Activated T-helper 2 cell treated with anti-CD3 and anti-CD28 coated beads, Interferon-gamma antibody, Interleukin-2, Interleukin-4, amounts not matched to agents 10 μg/mL and 5 μg/mL and 100 μg/mL, durations not matched to agents 14 hours and 24 hours and 36 hours (primary cell): ENCODE measurements at regions not wholly inside any gene's neighbourhood (a gene's known extent, or its start where the extent isn't known, plus 50 kb on each side); places are given as distances from the start of the nearest gene placed in this dataset.

ENCODE experiments used
- DNase-seq: peaks from one replicate; pipeline ENCODE4 v3.0.0; 2021; ENCODE audit warnings: low spot score
- H3K27ac Mint-ChIP-seq: one replicate; pipeline ENCODE4 v1.8.0; 2021; ENCODE audit warnings: mixed read lengths
- H3K27me3 Mint-ChIP-seq: one replicate; pipeline ENCODE4 v1.8.0; 2021; ENCODE audit warnings: low read depth, mixed read lengths
- H3K36me3 Mint-ChIP-seq: one replicate; pipeline ENCODE4 v1.8.0; 2021; ENCODE audit warnings: low read depth, mixed read lengths
- H3K4me1 Mint-ChIP-seq: one replicate; pipeline ENCODE4 v1.8.0; 2021; ENCODE audit warnings: low read depth, mixed read lengths
- H3K4me3 Mint-ChIP-seq: one replicate; pipeline ENCODE4 v1.8.0; 2021; ENCODE audit warnings: low read depth, mild to moderate bottlenecking, moderate library complexity, mixed read lengths
- H3K9me3 Mint-ChIP-seq: one replicate; pipeline ENCODE4 v1.8.0; 2021; ENCODE audit warnings: mixed read lengths
- intact Hi-C: fragments of 100-400 bp; cut with micrococcal nuclease; formaldehyde crosslinking; loops from one replicate; pipeline ENCODE4 v1.15.1; 2023

DNA sequence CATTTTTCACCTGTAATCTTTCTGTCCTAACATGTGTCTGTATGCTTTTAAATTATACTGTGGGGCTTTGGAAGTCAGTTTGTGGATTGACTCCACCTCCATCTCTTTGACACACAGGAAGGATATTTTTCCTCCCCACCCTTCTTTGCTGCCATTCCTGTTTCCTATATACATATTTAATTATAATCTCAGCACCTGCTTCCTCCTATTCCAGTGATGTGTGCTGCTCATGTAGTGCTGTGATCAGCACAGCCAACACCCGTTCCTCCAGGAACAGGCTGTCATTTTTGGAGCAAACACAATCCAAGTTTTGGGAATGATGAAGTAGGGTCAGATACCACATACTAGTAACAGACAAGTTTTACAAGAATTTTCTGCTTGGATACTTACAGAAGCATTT lies 135.0 kb upstream of the PRPS1L1 start:
- intact Hi-C loops = no loop called here
- Mint-ChIP-seq H3K9me3 (no peaks in the 10 kb centered on the region), H3K36me3 (no peaks in the 10 kb centered on the region), H3K27me3 (no peaks in the 10 kb centered on the region), H3K4me1 (no peaks in the 10 kb centered on the region), H3K4me3 (no peak overlapping the region), H3K27ac (no peak overlapping the region)
- DNase-seq = no peak

DNA sequence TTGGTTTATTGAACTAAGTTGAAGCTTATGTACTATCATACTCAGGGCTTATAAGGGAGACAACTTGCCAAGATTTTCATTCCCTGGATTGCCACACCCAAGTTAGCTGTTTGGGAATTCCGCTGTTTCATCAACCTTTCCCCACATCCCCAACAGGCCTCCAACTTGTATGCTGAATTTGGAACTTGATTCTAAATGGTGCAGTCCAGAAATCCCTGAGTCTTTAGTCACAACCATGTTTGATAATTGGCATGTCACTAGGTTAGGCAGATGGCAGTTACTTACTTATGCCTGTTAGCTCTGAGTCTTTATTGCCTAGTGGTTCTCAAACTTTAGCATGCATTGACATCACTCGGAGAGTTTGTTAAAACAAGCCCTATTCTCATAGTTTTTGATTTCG lies 135.4 kb upstream of the PRPS1L1 start:
- no peaks in the 10 kb centered on the region for H3K9me3 Mint-ChIP-seq
- H3K36me3 Mint-ChIP-seq = no peaks in the 10 kb centered on the region
- no peak for DNase-seq
- no peak overlapping the region for H3K4me3 Mint-ChIP-seq
- H3K27me3 Mint-ChIP-seq = no peaks in the 10 kb centered on the region
- no peaks in the 10 kb centered on the region for H3K4me1 Mint-ChIP-seq
- no peak overlapping the region for H3K27ac Mint-ChIP-seq
- intact Hi-C loops = no loop called here

DNA sequence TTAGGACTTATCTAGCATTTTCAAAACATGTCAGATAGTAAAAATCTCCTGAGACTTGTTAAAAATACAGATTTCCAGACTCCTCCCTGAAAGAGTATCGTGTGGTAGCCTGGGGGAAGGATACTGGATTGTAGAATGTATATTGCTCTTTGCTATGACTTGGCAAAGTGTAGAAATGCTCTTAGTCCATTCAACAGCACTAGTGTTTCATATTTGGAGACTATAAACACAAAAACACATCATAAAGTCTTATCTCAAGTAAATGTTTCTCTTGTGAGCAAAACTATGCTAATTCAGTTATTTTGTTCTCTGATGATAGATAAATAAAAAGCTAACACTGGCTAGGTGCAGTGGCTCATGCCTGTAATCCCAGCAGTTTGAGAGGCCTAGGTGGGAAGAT lies 137.5 kb upstream of the PRPS1L1 start:
- Mint-ChIP-seq H3K27ac (no peak overlapping the region), H3K9me3 (no peaks in the 10 kb centered on the region), H3K4me1 (no peaks in the 10 kb centered on the region), H3K36me3 (no peaks in the 10 kb centered on the region), H3K4me3 (no peak overlapping the region), H3K27me3 (no peaks in the 10 kb centered on the region)
- no peak for DNase-seq
- intact Hi-C loops = no loop called here

DNA sequence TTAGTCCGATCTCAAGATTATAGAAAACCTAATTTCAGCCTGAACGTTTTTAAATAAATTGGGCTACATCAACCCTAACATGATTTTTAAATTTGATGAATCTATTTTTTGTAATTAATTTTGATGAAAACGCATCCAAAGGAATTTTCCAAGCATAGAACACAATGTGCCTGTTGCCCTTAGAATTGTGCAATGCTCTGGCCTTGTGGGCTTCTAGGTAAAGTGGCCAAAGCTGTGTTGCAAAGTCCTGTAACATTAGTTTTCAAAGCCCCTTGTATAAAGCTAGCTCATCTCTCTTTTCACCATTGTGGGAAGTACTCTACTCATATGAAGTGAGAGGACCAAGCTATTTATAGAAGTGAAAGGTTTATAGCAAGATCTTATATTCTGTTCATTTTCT lies 138.4 kb upstream of the PRPS1L1 start:
- no peaks in the 10 kb centered on the region for H3K27me3 Mint-ChIP-seq
- no peak overlapping the region for H3K4me3 Mint-ChIP-seq
- no peaks in the 10 kb centered on the region for H3K9me3 Mint-ChIP-seq
- intact Hi-C loops = no loop called here
- no peaks in the 10 kb centered on the region for H3K4me1 Mint-ChIP-seq
- H3K36me3 Mint-ChIP-seq = no peaks in the 10 kb centered on the region
- no peak for DNase-seq
- H3K27ac Mint-ChIP-seq = no peak overlapping the region

DNA sequence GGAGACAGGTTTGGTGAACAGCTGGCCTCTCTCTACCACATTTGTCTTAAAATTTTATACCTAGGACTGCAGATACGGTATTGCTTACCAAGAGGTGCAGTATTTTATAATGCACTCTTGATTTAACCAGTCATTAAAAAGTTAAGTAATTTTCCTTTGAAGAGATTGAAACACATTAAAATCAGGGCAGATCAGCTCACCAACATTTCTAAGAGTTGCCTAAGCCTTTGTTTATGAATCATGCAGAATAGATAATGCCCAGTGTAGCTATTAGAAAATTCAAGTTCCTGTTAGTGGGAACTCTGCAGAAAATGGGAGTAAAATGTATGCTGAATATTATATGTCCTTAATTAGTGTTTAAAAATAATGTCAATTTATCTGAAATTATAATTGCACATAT lies 140.2 kb upstream of the PRPS1L1 start:
- Mint-ChIP-seq H3K9me3 (no peaks in the 10 kb centered on the region), H3K36me3 (no peaks in the 10 kb centered on the region), H3K27me3 (peaks cover 5% of the 10 kb centered on the region), H3K4me3 (no peak overlapping the region), H3K27ac (no peak overlapping the region), H3K4me1 (no peaks in the 10 kb centered on the region)
- no peak for DNase-seq
- intact Hi-C loops = no loop called here

DNA sequence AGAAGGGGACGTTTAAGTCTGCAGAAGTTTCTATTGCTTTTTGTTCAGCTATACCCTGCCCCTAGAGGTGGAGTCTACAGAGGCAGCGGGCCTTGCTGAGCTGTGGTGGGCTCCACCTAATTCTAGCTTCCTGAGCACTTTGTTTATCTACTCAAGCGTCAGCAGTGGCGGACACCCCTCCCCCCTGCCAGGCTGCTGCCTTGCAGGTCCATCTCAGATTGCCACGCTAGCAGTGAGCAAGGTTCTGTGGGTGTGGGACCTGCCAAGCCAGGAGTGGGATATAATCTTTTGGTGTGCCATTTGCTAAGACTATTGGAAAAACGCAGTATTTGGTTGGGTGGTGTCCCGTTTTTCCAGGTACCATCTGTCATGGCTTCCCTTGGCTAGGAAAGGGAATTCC lies 147.3 kb upstream of the PRPS1L1 start:
- no peaks in the 10 kb centered on the region for H3K36me3 Mint-ChIP-seq
- DNase-seq = no peak
- H3K27me3 Mint-ChIP-seq = peaks cover 6% of the 10 kb centered on the region
- no peak overlapping the region for H3K27ac Mint-ChIP-seq
- H3K4me3 Mint-ChIP-seq = no peak overlapping the region
- H3K4me1 Mint-ChIP-seq = peaks cover 11% of the 10 kb centered on the region
- intact Hi-C loops = loop anchor here (5.0 to 10.0 kb wide), 2 partner anchors 240 to 913 kb away; no protein-coding TSS in a partner anchor
- H3K9me3 Mint-ChIP-seq = no peaks in the 10 kb centered on the region

DNA sequence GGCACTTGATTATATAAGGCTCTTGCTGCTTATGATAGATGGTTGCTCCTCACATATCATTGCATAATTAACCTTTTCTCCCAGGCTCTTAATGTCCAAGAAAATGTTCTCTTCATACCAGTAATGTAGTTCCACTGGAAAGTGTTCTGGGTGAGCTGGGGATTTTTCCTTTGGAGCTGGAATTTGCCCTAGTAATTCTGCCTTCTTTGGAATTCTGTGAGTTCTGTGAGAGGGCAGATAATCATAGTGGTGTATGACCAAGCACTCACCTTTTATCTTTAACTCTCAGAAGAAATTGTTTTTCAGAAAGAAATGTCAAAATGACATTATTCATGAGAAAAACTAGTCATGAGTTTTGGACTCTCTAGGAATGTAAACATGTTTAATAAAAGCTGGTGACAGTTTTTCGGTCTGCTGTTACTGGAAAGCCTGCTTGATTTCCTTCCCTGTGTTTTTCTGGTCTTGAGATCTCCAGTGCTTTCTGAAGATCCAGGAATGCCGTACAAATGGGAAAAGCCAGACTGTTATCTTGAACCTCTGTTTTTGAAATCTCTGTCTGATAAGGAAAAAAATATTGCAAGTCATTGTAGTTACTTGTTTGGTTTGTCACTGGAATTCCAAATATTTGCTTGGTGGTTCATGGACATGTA lies 148.3 kb upstream of the PRPS1L1 start:
- Mint-ChIP-seq H3K9me3 (no peaks in the 10 kb centered on the region), H3K36me3 (no peaks in the 10 kb centered on the region), H3K4me3 (no peak overlapping the region), H3K4me1 (peaks cover 16% of the 10 kb centered on the region), H3K27ac (no peak overlapping the region), H3K27me3 (peaks cover 7% of the 10 kb centered on the region)
- DNase-seq = no peak
- intact Hi-C loops = loop anchor here (5.0 to 10.0 kb wide), 2 partner anchors 241 to 914 kb away; no protein-coding TSS in a partner anchor

DNA sequence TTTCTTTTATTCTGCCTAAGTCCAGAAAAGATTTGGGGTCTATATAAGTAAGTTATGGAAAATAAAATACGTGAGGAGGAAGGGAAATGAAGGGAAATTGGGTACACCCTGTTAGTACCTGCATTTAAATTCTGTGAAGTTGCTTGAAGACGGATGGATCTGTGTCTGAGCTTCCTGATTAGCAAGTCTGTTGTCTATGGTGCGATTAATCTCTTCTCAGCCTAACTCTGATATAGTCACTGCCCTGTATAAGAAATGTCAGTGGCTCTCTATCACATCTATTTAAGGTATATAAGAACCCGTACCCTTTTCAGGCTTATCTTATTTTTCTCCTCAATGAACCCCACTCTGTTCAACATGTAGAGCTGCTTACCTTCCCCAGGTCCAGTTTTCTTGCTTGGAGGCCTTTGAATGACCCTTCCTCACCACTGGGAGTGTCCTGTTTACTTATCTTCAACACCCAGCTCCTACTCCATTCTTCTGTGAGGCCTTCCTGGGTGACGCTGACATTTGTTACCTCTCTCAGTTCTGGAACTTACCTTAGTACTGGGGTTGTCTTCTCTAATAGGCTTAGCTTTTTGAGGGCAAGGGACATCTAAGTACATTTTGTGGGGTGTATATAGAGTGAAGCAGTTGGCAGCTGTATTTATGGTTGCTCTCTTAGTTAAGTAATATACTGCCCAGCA lies 149.6 kb upstream of the PRPS1L1 start:
- H3K9me3 Mint-ChIP-seq = no peaks in the 10 kb centered on the region
- H3K4me1 Mint-ChIP-seq = peaks cover 17% of the 10 kb centered on the region
- H3K27ac Mint-ChIP-seq = no peak overlapping the region
- no peak overlapping the region for H3K4me3 Mint-ChIP-seq
- no peak for DNase-seq
- no peaks in the 10 kb centered on the region for H3K36me3 Mint-ChIP-seq
- H3K27me3 Mint-ChIP-seq = peaks cover 10% of the 10 kb centered on the region
- intact Hi-C loops = loop anchor here (5.0 to 10.0 kb wide), 2 partner anchors 242 to 915 kb away; no protein-coding TSS in a partner anchor

DNA sequence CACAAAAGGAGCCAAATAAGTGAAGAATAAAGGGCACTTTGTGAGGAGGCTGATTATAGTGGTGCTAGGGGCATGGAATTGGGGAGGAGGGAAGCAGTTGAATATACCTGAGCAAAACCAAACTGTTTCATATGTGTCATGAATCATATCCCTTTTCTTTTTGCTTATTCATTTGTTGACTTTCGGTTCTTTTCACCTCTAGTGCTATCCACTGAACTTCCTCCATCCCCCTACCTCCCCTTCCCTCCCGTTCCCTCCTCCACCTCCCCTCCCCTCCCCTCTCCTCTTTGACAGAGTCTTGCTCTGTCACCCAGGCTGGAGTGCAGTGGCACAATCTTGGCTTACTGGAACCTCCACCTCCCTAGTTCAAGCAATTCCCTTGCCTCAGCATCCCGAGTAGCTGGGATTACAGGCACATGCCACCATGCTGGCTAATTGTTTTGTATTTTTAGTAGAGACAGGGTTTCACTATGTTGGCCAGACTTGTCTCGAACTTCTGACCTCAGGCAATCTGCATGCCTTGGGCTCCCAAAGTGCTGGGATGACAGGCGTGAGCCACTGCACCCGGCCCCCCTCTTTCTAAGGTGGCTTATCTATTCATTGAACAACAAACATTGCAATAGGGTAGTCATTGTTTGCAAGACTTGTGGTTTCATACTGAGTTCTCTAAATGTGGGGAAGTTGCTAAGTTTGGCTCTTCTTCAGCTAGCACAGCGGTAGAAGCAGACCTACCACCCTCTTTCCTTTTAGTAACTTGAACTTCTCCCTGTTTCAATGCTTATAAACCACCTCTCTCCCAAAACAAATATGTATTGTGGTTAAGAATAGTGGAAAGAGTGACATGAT lies 150.4 kb upstream of the PRPS1L1 start:
- intact Hi-C loops = loop anchor here (5.0 to 10.0 kb wide), 2 partner anchors 243 to 916 kb away; no protein-coding TSS in a partner anchor
- H3K36me3 Mint-ChIP-seq = no peaks in the 10 kb centered on the region
- DNase-seq = peak; percentile 10
- no peaks in the 10 kb centered on the region for H3K9me3 Mint-ChIP-seq
- peaks cover 17% of the 10 kb centered on the region for H3K4me1 Mint-ChIP-seq
- H3K27ac Mint-ChIP-seq = no peak overlapping the region
- peak overlapping the region; percentile 13 for H3K4me3 Mint-ChIP-seq
- H3K27me3 Mint-ChIP-seq = peaks cover 8% of the 10 kb centered on the region

DNA sequence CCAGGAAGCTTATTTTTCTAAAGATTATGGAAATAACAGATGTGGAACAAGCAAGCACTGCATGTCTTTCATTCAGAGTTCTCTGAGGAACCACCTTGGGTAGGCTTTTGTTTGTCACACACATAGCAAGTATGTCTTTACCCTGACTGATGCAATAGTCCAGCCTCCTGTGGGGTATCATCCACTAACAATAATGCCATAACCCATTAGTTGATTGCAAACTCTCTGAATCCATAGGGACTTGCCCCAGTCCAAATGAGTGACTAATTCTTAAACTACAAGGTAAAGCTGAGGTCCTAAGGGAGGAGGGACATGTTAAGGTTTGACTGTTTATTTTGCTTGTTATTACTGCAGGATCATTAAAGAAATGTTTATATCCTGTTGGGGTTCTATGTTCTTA lies 151.4 kb upstream of the PRPS1L1 start:
- H3K36me3 Mint-ChIP-seq = no peaks in the 10 kb centered on the region
- no peak for DNase-seq
- intact Hi-C loops = loop anchor here (5.0 to 10.0 kb wide), 2 partner anchors 244 to 917 kb away; no protein-coding TSS in a partner anchor
- H3K9me3 Mint-ChIP-seq = no peaks in the 10 kb centered on the region
- peaks cover 8% of the 10 kb centered on the region for H3K27me3 Mint-ChIP-seq
- peaks cover 17% of the 10 kb centered on the region for H3K4me1 Mint-ChIP-seq
- no peak overlapping the region for H3K4me3 Mint-ChIP-seq
- H3K27ac Mint-ChIP-seq = no peak overlapping the region

DNA sequence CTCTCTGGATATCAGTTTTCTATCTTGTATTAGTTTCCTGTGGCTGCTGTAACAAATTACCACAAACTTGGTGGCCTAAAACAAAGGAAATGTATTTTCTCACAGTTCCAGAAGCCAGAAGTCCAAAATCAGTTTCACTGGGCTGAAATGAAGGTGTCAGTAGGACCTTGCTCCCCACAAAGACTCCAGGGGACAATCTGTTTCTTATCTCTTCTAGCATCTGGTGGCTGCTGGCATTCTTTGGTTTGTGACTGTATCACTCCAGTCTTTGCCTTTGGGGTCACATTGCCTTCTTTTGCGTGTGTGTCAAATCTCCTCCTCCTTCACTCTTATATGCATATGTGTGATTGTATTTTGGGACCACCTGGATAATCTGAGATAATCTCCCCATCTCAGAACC lies 153.0 kb upstream of the PRPS1L1 start:
- Mint-ChIP-seq H3K9me3 (no peaks in the 10 kb centered on the region), H3K27me3 (peaks cover 8% of the 10 kb centered on the region)

DNA sequence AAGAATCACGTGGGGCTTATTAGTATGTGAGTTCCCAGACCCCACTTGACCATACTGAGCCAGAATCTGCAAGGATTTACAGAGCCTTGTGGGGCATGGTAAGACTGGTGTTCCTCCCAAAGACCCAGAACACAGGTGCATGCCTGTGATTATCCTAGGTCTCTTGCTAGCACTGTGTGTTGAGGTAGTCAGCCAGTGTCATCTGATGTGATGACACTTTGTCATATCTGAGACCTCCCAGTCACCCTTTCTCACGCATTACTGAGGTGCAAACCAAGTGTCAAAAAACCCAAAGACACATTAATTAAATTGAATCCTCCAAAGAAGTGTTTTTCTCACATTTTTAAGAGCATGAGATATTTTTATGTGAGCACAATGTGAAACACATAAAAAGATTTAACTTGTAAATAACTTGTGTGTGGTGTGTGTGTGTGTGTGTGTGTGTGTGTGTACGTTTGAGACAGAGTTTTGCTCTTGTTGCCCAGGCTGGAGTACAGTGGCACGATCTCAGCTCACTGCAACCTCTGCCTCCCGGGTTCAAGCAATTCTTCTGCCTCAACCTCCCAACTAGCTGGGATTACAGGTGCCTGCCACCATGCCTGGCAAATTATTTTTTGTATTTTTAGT lies 162.0 kb upstream of the PRPS1L1 start:
- intact Hi-C loops = no loop called here
- Mint-ChIP-seq H3K36me3 (no peaks in the 10 kb centered on the region), H3K9me3 (no peaks in the 10 kb centered on the region), H3K27ac (no peak overlapping the region), H3K4me3 (no peak overlapping the region), H3K4me1 (no peaks in the 10 kb centered on the region), H3K27me3 (no peaks in the 10 kb centered on the region)
- DNase-seq = no peak

More for the DNA sequence above, 153.0 kb upstream of the PRPS1L1 start:
- Mint-ChIP-seq H3K36me3 (no peaks in the 10 kb centered on the region), H3K4me3 (no peak overlapping the region), H3K4me1 (peaks cover 17% of the 10 kb centered on the region), H3K27ac (no peak overlapping the region)
- DNase-seq = no peak
- intact Hi-C loops = no loop called here
